ENCODE measurements at regions not wholly inside any gene's neighbourhood (a gene's known extent, or its start where the extent isn't known, plus 50 kb on each side); places are given as distances from the start of the nearest gene placed in this dataset.

DNA sequence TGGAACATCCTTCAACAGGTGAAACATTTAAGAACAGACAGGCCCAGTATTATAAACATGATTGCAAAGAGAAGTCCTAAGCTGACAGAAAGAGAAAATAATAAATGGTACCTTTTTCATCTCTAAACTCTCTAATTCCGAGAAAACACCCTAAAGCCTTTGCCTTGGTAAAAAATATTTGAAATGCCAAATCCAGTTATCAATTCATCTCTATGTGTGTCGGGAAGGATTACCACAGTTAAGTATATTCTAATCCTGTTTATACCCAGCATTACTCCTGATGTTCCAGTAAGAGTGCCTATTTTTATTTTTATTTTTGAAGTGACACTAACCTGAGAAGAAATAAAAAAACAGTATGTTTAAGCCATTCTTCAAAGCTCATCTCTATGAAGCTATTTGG is 219.3 kb upstream of the NANOGP8 start:
- TF ChIP-seq CTCF (IDR thresholded peaks at IDR 0.05): no peak
- no peak for TF ChIP-seq POLR2A (IDR thresholded peaks at IDR 0.05)
